Anterior cingulate cortex (tissue), 58 donors: ENCODE measurements at regions not wholly inside any gene's neighbourhood (a gene's known extent, or its start where the extent isn't known, plus 50 kb on each side); places are given as distances from the start of the nearest gene placed in this dataset.
"Not testable (repeated sequence)": the region's sequence is repeated elsewhere in the genome, so short reads cannot be mapped to it uniquely, and the experiment has no call there.

ENCODE experiments used
- DNase-seq, 58 donors: peaks; one replicate each; lab custom pipeline; 2025; lab: John Stamatoyannopoulos, UW

DNA sequence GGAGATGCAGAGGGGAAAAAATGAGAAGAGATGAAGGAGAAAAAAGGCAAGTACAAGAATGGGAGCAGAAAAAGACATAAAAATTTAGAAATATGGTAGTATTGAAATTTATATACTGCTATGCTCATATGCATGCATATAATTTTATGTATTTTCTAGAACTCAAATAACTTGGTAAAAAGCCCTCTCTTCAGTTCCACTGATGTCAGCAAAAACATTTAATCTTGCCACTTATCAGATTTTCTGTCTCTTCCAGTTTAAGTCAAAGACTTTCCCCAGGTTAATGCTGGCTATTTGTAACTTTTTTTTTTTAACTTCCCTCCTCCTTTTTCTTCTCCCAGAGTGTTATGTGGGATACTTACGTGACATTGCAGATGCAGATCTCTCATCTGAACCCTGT lies 617.5 kb upstream of the CPEB2 start:
- DNase-seq: no peak

GRCh38 chr4:14386196-14386595 lies 616.1 kb upstream of the CPEB2 start:
- DNase-seq: no peak

DNA sequence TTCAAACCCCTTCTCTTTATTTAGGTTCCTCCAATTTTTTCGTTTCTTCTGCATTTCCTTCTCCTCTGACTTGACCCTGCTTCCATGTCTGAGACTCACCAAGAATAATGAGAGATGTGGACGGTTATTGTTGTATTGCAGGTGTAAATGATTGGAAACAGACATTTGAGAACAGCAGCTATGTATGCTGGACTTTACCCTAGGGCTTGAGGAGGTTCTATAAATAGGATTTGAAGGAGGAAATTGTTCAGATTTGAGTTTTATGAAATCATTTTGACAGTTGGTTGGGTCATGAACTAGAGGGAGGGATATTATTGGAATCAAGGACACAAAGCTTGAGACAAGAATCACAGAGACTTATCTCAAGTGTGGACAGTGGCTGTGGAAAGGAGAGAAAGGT lies 614.6 kb upstream of the CPEB2 start:
- DNase-seq: no peak

DNA sequence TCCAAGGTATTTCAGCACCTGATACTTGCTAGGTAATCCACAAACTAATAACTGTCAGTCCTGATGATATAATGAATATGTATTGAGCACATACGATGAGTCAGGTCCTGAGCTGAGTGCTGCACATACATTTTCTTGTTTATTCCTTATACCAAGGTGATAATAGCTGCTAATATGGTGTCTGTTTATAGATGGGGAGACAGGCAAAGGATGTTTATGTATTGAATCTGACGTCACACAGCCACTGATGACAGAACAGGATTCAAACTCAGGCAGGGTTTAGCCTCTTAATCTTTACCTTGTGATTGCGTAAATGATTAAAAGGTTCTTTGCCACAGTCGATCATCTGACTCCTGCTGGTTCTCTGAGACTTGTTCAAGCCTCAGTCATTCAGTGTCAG lies 609.9 kb upstream of the CPEB2 start:
- DNase-seq: no peak

- no peak for DNase-seq
Observed at GRCh38 chr4:14396183-14396582, 606.1 kb upstream of the CPEB2 start.

DNA sequence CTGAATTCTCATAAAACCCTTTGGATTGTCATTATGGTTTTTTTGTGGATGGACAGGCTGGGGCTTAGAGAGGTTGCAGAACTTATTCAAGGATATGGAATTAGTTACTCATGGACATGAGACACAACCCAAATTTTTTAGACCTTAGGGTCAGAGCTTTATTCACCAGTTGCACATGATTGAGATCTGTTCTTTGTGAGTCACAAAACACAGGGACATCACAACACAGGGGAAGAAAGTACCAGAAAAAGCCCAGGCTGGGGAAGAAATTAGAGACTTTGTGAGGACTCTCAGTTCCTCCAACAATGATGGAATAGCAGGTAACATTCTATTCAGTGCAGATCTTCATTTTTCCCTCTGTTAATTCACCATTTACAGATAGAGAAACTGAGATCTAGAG lies 602.4 kb upstream of the CPEB2 start:
- no peak for DNase-seq

GRCh38 chr4:14400307-14400706 lies 602.0 kb upstream of the CPEB2 start:
- DNase-seq: no peak

DNA sequence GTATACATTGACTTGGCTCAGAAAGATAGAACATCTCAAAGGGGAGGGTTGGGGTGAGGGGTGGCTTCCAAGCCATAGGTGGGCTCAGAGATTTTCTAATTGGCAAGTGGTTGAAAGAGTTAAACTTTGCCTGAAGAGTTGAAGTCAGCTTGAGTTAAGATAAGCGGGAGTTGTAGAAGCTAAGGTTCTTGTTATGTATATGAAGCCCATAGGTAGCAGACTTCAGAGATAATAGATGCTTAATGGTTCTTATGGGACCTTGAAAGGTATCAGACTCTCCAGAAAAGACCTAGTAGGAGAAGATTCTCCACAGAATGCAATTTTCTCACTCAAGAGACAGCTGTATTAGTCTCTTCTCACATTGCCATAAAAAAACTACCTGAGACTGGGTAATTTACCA lies 599.1 kb upstream of the CPEB2 start:
- no peak for DNase-seq

- peak in 5 of 58 donors; percentile 0 to 27 (median 5) for DNase-seq
Observed at GRCh38 chr4:14404730-14405129, 597.6 kb upstream of the CPEB2 start.

DNA sequence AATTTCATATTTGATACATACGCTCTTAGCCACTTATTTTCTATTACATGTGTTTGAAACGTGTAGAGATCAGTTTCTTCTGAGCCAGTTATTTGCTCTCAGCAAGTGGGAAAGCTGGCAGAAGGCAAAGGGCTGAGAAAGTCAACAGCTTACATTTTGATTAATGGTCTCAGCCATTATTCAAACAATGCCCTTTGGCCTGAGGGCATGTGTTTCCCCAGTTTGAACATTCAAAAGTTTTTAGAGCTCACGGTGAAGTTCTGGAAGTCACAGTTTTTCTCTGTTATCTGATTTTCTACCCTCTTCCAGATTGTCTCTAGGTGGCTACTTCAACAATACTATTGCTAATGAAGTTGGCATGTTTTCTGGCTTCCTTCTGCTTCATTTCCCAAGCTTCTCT lies 591.8 kb upstream of the CPEB2 start:
- DNase-seq: no peak

- DNase-seq: no peak
Observed at GRCh38 chr4:14415146-14415545, 587.1 kb upstream of the CPEB2 start.

- no peak for DNase-seq
Observed at GRCh38 chr4:14419516-14419915, 582.8 kb upstream of the CPEB2 start.

DNA sequence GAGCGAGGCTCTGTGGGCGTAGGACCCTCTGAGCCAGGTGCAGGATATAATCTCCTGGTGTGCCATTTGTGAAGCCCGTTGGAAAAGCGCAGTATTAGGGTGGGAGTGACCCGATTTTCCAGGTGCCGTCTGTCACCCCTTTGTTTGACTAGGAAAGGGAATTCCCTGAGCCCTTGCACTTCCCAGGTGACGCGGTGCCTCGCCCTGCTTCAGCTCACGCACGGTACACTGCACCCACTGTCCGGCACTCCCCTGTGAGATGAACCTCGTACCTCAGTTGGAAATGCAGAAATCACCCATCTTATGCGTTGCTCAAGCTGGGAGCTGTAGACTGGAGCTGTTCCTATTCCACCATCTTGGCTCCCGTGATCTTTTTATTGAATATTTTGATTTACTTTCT lies 576.0 kb upstream of the CPEB2 start:
- not testable (repeated sequence) for DNase-seq

DNA sequence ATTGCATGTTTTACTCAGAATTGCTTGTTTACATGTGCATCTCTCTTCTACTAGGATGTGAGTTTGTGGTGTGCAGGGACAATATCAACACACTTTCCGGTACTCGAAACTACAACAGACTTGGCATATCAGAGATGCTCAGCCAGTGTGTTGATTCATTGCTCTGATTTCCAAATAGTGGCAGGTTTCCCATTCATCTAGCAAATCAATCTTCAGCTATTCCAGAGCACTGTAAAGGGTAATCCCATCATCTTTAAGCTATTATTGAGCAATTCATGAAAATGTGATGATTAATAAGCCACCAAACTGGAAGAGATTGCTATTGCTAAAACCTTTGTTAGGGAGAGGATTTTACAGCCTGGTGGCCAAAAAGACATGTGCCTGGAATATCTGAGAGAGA lies 574.2 kb upstream of the CPEB2 start:
- DNase-seq: no peak

DNA sequence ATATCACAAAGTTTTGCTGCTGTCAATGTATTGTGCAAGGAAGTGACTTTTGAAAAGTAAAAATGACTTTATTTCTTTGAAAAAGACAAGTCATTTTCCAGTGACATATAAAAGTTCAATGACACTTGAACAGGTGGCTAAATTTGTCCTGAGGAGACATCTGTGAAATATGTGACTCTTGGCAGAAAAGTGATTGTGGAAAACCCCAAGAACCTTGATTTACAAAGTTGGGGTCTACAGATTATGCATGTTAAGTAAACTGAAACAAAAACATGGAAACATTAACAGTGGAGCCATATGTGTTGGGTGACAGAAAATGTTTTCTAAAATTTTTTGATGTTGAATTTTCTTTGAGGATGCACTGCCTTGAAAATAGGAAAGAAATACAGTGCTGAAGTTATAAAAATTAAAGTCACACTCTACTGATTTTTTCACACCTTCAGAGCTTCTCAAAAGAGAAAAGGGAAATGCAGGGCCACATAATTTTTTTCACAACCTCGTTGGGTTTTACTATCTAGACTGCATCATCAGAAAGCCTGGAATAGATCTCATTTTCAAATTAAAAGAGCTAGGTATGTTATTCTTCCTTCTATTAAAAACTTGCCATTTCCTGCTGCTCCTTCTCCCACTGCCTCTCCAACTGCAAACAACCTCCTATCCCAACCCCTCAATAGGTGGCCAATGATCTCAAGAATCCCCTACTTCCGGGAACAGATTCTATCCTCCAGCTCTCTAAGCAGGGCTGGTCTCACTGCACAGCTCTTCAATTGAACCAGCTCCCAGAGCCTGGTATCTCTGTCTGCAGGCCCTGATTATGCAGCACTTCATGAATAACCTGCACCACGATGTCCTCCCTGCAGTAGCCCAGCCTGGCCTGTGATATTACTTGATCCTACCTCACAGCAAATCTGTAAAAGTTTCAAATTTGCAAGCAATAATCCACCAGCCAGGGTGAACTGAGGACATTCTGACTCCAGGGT lies 570.8 kb upstream of the CPEB2 start:
- DNase-seq: peak in 1 of 58 donors; percentile 1

GRCh38 chr4:14434483-14434882 lies 567.8 kb upstream of the CPEB2 start:
- DNase-seq: no peak

DNA sequence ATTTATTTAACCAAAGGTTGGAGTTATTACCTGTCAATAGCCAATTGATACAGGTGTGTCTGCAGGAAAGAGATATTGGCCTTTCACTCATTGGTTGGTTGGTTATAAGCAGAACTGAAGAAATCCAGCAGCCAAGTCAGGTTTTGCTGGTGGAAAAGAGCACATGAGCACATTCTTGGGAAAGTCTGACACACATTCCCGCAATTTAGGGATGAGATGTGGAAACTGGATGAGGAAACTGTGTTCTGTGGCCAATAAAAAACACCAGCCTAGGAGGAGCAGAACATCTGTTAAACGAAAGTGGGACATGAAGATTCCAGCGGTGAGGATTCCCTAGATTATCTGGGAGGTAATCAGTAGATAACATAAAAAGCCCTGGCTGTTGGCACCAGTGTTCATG lies 567.4 kb upstream of the CPEB2 start:
- no peak for DNase-seq

GRCh38 chr4:14441561-14441960 lies 560.7 kb upstream of the CPEB2 start:
- no peak for DNase-seq

- no peak for DNase-seq
Observed at GRCh38 chr4:14445882-14446281, 556.4 kb upstream of the CPEB2 start.

- DNase-seq: no peak
Observed at GRCh38 chr4:14446311-14446710, 556.0 kb upstream of the CPEB2 start.

DNA sequence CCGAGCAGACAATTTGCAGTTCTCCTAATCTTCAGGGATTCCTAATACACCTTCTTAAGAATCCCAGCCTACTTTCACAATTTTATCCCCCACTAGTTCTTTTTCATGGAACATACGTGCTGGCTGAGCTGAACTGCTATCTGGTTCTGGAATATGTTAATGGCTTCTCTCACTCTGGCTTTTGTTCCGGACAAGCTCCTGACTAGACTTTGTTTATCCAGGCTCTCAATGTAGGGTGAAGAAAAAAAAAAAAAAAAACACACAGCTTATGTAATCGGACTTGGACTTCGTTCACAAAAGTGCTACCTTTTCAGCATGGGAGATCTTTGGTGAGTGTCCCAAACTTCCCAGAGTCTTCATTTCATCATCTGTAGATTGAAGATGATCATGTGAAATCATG lies 555.4 kb upstream of the CPEB2 start:
- DNase-seq: no peak

DNA sequence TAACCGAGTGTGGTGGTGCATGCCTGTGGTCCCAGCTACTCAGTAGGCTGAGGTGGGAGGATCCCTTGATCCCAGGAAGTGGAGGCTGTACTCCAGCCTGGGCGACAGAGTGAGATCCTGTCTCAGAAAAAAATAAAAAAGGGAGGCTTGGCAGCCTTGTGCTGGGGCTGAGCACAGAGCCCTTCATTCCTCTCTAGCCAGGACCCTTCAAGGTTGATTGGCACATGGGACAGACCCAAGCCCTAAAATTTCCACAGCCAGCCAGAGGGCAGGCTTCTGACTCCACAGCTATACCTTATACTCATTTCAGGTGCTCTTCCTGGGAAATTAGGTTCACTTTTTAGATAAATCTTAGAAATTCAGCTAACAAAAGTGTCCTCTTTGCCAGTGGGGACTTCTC lies 553.0 kb upstream of the CPEB2 start:
- no peak for DNase-seq
